ENCODE measurements at regions not wholly inside any gene's neighbourhood (a gene's known extent, or its start where the extent isn't known, plus 50 kb on each side); places are given as distances from the start of the nearest gene placed in this dataset.

- no CpG with 5 or more reads among the region's 1 CpG for WGBS (ENCODE audit: insufficient coverage)
- Histone ChIP-seq H3K27me3 (ENCODE audit: control insufficient read depth in 2 of 2, insufficient read depth in 2 of 2, low read length in 2 of 2) (no peaks in the 10 kb centered on the region), H3K27ac (ENCODE audit: low read depth in 1 of 2, low read length in 2 of 2) (no peak overlapping the region), H3K79me2 (ENCODE audit: insufficient read depth, low read length) (no peaks in the 10 kb centered on the region), H3K4me1 (ENCODE audit: control insufficient read depth in 1 of 2, insufficient read depth in 2 of 2, low read length in 2 of 2) (no peaks in the 10 kb centered on the region), H4K20me1 (ENCODE audit: insufficient read depth, low read length) (no peaks in the 10 kb centered on the region), H2AFZ (ENCODE audit: insufficient read depth, low read depth, low read length, poor library complexity, severe bottlenecking) (no peak overlapping the region), H3K4me2 (replicated peaks; ENCODE audit: extremely low read depth, low read length, poor library complexity, severe bottlenecking) (no peak overlapping the region), H3K4me3 (replicated peaks in 1 of 3; ENCODE audit: low read depth in 2 of 3, low read length in 3 of 3) (no peak overlapping the region), H3K36me3 (replicated peaks in 1 of 2; ENCODE audit: control insufficient read depth in 1 of 2, insufficient read depth in 2 of 2, low read length in 2 of 2) (no peaks in the 10 kb centered on the region), H3K9ac (ENCODE audit: insufficient read depth, low read length, poor library complexity, severe bottlenecking) (no peak overlapping the region), H3K9me3 (replicated peaks in 1 of 2; ENCODE audit: control insufficient read depth in 1 of 2, insufficient read depth in 1 of 2, low read length in 2 of 2) (no peaks in the 10 kb centered on the region)
- H3K27me3 Mint-ChIP-seq (ENCODE audit: low read depth in 3 of 3), result peaks cover 0 to 4% (median 2%) of the 10 kb centered on the region in 3 donors
- no peak overlapping the region for H3K27ac Mint-ChIP-seq
- H3K9me3 Mint-ChIP-seq, result peaks cover 0 to 1% (median 0%) of the 10 kb centered on the region in 7 donors
- no peak for DNase-seq
- TF ChIP-seq, protein P1, sequence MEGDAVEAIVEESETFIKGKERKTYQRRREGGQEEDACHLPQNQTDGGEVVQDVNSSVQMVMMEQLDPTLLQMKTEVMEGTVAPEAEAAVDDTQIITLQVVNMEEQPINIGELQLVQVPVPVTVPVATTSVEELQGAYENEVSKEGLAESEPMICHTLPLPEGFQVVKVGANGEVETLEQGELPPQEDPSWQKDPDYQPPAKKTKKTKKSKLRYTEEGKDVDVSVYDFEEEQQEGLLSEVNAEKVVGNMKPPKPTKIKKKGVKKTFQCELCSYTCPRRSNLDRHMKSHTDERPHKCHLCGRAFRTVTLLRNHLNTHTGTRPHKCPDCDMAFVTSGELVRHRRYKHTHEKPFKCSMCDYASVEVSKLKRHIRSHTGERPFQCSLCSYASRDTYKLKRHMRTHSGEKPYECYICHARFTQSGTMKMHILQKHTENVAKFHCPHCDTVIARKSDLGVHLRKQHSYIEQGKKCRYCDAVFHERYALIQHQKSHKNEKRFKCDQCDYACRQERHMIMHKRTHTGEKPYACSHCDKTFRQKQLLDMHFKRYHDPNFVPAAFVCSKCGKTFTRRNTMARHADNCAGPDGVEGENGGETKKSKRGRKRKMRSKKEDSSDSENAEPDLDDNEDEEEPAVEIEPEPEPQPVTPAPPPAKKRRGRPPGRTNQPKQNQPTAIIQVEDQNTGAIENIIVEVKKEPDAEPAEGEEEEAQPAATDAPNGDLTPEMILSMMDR (IDR thresholded peaks at IDR 0.05), result no peak
- intact Hi-C loops (cut with micrococcal nuclease), result no loop called here
- no peak overlapping the region for H3K4me3 Mint-ChIP-seq
- H3K4me1 Mint-ChIP-seq, result no peaks in the 10 kb centered on the region
- H3K36me3 Mint-ChIP-seq, result no peaks in the 10 kb centered on the region
Measured at GRCh38 chr3:87158823-87159222, 68.3 kb upstream of the CHMP2B start.

DNA sequence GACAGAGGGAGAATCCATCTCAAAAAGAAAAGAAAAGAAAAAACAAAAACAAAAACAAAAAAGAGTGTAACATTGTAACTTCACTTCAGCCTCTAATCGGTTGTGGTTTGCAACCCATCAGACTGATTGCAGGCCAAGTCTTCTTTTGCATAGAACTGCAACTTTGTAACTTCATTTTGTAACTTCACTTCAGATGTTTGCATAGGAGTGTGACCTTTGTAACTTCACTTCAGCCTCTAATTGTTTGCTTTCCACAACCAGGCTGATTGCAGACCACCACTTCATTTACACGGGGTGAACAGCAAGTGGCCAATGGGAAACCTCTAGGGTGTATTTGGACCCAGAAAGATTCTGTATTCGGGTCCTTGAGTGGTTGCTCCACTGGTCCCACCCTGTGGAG lies 79.1 kb upstream of the CHMP2B start:
- intact Hi-C loops (cut with micrococcal nuclease), result no loop called here
- no peak overlapping the region for H3K4me3 Mint-ChIP-seq
- 97% methylated on average over 3 of the region's 3 CpGs for WGBS (ENCODE audit: insufficient coverage)

More for the DNA sequence above, 79.1 kb upstream of the CHMP2B start:
- H3K79me2 ChIP-seq (ENCODE audit: insufficient read depth, low read length), result no peaks in the 10 kb centered on the region
- Mint-ChIP-seq H3K36me3 (no peaks in the 10 kb centered on the region), H3K4me1 (no peaks in the 10 kb centered on the region), H3K9me3 (peaks cover 13 to 25% (median 19%) of the 10 kb centered on the region in 7 donors), H3K27me3 (ENCODE audit: low read depth in 3 of 3) (no peaks in the 10 kb centered on the region), H3K27ac (no peak overlapping the region)
- H3K27ac ChIP-seq (ENCODE audit: low read depth in 1 of 2, low read length in 2 of 2), result no peak overlapping the region
- H4K20me1 ChIP-seq (ENCODE audit: insufficient read depth, low read length), result no peaks in the 10 kb centered on the region
- peaks cover 16 to 21% of the 10 kb centered on the region in 2 donors for H3K9me3 ChIP-seq (replicated peaks in 1 of 2; ENCODE audit: control insufficient read depth in 1 of 2, insufficient read depth in 1 of 2, low read length in 2 of 2)
- no peak overlapping the region for H2AFZ ChIP-seq (ENCODE audit: insufficient read depth, low read depth, low read length, poor library complexity, severe bottlenecking)
- H3K4me1 ChIP-seq (ENCODE audit: control insufficient read depth in 1 of 2, insufficient read depth in 2 of 2, low read length in 2 of 2), result no peaks in the 10 kb centered on the region
- H3K4me2 ChIP-seq (replicated peaks; ENCODE audit: extremely low read depth, low read length, poor library complexity, severe bottlenecking), result no peak overlapping the region
- no peak for DNase-seq
- no peak overlapping the region for H3K4me3 ChIP-seq (replicated peaks in 1 of 3; ENCODE audit: low read depth in 2 of 3, low read length in 3 of 3)
- H3K27me3 ChIP-seq (ENCODE audit: control insufficient read depth in 2 of 2, insufficient read depth in 2 of 2, low read length in 2 of 2), result no peaks in the 10 kb centered on the region
- H3K9ac ChIP-seq (ENCODE audit: insufficient read depth, low read length, poor library complexity, severe bottlenecking), result no peak overlapping the region
- H3K36me3 ChIP-seq (replicated peaks in 1 of 2; ENCODE audit: control insufficient read depth in 1 of 2, insufficient read depth in 2 of 2, low read length in 2 of 2), result no peaks in the 10 kb centered on the region
- TF ChIP-seq, protein P1 (IDR thresholded peaks at IDR 0.05), result no peak

Data from CD14-positive monocyte (primary cell).